ENCODE measurements at regions not wholly inside any gene's neighbourhood (a gene's known extent, or its start where the extent isn't known, plus 50 kb on each side); places are given as distances from the start of the nearest gene placed in this dataset.

GRCh38 chr5:158390577-158390976, 531.6 kb upstream of the CLINT1 start:
- DNase-seq, result no peak

DNA sequence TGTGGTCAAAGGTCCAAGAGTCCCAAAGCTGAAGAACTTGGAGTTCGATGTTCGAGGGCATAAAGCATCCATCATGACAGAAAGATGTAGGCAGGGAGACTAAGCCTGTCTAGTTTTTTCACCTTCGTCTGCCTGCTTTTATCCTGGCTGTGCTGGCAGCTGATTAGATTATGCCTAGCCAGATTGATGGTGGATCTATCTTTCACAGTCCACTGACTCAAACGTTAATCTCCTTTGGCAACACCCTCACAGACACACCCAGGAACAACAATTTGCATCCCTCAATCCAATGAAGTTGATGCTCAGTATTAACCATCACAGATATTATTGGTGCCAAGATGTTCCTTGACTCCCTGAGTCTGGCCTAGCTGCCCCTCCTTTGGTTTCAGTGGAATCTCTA, 530.8 kb upstream of the CLINT1 start:
- DNase-seq, result no peak

DNA sequence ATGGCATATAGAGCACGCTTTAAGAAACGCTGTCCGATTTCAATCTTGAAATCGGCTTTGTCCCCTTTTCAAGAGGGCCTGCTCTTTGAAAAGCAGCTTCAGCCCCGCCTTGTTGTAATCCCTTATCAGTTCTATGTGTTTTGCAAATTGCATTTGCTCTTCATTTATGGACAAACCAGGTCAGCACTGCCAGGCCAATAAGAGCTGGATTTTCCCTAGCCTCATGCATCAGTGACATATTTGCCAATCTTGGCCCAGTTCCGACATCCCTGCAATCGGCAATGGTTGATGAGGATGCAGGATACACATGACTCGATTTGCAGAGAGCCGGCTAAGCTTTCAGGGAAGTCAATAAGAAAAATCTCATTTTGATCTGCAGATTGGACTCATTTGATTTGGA, 529.1 kb upstream of the CLINT1 start:
- DNase-seq, result no peak

DNA sequence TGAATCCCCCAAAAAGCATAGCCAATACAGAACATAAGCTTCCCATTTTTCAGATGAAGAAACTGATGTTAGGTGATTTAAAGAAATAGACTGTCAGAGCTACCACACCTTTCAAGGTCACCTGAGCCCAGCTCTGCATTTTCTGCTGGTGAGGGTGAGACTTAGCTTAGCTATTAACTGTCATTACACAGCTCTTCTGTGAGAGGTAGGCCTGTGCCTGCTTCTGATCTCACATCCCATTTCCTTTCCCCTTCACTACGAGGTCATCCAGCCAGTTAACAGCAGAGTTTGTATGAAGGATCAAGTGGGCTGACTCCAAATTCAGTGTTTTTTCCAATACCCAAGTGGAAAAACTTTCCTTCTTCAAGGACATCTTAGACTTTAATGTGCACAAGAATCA, 528.6 kb upstream of the CLINT1 start:
- DNase-seq, result no peak

DNA sequence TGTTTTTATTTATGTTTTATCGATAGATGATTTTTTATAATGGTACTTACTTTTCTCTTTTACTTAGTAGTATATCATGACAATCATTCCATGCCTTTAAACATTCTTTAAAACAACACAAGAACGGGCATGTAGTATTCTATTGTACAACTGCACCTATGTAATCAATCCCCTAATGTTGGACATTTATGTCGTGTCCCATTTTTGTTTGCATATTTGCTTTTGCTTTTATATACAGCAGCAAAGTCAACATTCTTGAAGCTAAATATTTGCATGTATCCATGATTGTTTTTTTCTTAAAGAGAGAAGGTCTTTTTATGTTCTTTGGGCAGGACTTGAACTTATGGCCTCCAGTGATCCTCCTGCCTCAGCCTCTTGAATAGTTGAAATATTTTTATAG, 527.0 kb upstream of the CLINT1 start:
- no peak for DNase-seq

DNA sequence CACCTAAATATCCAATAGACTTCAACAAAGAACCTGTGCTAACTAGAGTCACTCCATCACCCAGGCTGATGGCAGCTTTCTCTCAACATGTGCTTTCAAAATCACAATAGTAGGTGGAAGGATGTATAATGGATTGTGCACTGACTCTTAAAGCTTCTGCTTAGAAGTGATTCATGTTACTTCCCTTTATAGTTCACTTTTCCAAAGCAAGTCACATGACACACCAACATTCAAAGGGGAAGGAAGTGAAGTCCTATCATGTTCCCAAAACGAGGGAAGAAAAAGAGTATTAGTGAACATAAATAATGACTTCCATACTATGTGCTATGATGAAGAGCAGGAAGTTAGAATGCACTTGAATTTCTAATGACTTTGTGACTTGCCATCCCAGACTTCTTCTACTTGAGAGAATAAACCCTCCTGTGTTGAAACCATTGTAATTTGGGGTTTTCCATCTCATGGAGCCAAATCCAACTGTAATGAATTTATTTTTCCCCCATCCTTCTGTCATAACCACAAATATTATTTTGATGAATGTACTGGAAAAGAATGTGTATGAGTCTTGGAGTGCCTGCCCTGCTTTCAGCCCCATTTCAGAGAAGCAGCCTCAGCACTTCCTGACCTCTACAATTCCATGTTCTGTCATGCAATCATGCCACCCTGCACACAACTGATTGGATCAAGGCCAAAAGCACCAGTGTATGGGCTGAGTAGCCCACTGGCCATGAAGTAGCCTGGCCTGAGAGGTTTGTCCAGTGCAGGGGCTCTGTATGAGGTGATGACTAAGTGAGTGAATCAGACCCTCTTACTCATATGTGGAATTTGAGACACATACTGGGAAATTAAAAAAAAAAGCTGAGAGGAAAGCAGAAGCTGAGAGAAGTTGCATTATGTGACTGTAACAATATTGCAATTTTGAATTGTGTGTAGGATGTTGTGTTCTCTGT, 525.9 kb upstream of the CLINT1 start:
- no peak for DNase-seq

DNA sequence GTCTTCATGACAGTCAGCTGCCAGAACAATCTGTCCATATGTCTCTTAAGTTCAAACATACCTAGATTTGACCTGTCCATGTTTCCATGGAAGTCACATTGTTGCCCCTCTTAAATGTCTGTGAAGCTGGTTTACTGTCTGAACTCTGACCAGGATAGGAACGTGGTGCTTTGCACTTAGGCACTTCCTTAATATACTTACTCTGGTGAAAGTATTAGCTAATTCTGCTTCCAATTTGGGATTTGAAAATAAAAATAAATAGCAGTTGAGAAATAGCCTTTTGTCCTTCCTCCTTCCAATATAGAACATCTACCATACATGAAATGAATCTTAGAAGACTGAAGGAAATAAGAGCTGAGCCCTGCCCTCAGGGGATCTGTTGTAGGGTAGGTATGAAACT, 524.5 kb upstream of the CLINT1 start:
- no peak for DNase-seq

DNA sequence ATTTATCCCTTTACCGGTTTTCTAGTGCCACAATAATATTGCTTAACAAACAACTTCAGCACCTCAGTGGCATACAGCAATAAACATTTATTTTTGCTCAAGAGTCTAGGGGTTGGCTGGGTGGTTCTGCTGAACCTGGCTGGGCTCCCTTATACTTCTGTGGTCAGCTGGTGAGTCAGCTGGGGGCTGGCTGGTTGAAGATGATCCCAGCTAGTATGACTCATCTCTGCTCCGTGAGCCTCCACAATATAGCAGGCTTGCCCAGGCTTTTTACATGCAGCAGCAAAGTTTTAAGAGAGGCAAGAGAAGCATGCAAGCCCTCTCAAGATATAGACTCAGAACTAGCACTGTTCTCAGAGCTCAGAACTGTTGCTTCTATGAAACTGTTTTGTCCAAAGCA, 523.5 kb upstream of the CLINT1 start:
- DNase-seq, result no peak

- DNase-seq, result no peak
Measured at GRCh38 chr5:158381614-158382160, 522.7 kb upstream of the CLINT1 start.

DNA sequence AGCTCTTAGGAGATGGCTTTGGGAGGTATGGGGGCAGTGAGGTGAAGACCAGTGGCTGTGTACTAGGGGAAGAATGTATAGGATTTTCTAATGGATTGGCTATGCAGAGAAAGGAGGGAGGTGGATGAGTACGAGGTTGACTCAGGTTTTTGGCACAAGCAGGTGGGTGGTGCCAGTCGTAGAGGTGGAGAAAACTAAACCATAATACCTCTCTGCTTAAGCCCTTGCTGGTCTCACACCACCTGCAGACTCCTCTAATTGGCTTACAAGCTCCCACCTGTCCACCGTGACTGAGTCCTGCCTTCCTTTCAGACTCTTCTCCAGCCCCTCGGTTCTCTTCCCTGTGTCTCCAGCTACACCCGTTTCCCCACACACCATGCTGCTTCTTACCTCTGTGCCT, 521.7 kb upstream of the CLINT1 start:
- DNase-seq, result no peak

- no peak for DNase-seq
Measured at GRCh38 chr5:158378931-158379330, 520.0 kb upstream of the CLINT1 start.

- DNase-seq, result no peak
Measured at GRCh38 chr5:158376679-158377078, 517.7 kb upstream of the CLINT1 start.

DNA sequence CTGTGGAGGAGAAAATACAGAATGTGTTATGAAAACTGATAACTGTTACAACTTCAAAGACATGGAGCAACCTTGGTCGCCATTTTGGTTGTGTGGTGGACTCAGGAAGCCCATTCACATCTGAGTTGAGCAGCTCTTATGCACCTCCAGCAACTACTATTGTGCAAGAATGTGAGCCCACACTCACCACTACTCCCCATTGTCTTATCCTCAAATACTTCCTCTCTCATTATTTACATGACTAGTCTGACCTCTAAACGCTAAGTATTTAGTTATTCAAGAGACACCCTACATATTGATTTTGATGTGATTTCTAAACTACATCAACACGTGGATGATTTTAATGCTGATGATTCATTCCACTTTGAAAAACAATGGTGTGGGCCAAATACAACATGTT, 516.6 kb upstream of the CLINT1 start:
- no peak for DNase-seq

- no peak for DNase-seq
Measured at GRCh38 chr5:158373608-158374395, 514.9 kb upstream of the CLINT1 start.

DNA sequence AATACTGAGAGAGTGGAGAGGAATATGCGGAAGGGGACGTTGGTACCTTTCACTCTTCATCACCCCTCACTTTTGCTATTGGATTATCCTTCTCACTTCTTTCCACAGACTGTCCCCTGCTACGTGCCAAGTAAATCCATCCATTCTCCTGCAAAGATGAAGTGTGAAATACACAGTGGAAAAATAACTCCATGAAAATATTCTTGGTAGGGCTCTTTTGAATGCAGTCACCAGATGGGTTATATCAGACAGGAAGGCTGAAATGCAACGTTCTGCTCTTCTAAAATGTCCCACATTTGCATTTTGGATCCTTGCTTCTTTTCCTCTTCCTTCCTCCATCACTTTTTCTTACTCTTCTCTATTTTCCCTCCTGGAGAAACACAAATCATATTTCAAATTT, 510.3 kb upstream of the CLINT1 start:
- DNase-seq, result no peak

DNA sequence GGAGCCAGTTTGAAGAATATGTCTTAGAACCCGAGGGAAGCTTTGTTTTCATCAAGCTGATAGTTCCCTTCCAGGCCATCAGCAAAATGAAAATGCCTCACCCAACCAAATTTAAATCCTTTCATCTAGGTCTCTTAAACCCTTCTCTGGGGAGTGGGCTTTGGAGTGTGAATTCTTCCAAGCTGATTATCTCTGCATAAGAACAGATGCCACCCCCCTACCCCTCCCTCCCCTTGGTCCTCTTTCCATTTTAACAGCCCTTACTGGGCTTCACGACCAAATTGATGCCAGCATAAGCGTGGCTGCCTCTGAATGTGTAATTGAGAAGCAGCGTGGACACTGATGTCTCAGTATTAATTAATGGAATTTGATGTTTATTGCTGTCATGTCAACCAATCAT, 509.7 kb upstream of the CLINT1 start:
- no peak for DNase-seq

GRCh38 chr5:158364367-158364766, 505.4 kb upstream of the CLINT1 start:
- no peak for DNase-seq

GRCh38 chr5:158354958-158355357, 496.0 kb upstream of the CLINT1 start:
- no peak for DNase-seq

DNA sequence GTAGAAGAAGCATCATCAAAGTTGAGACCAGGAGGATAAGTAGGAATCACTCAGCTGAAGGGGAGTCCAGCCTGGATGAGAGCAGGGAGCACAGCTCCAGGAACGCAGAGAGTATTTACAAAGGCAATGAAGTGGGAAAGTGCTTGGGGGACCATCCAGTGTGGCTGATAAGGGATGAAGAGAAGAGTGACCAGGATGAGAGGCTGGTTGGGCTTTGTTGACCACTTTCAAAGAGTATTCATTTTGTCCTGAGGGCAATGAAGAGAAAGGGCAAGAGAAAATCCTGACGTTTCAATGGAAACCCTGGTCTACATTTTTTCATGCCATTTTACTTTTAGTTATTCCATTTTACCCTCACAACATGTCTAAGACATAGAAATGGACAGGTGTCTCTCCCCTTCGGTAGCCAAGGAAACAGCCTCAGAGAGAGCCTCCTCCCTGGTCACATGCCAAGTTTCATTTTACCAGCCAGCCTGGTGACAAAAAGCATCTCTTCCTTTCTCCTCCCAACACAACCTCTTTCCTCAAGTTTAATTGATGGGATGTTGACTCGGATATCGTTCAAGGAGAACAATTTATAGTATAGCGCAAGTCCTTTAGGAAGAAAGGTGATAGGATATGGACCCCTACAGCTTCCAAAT, 492.7 kb upstream of the CLINT1 start:
- DNase-seq, result no peak

- DNase-seq, result no peak
Measured at GRCh38 chr5:158349987-158350386, 491.0 kb upstream of the CLINT1 start.

DNA sequence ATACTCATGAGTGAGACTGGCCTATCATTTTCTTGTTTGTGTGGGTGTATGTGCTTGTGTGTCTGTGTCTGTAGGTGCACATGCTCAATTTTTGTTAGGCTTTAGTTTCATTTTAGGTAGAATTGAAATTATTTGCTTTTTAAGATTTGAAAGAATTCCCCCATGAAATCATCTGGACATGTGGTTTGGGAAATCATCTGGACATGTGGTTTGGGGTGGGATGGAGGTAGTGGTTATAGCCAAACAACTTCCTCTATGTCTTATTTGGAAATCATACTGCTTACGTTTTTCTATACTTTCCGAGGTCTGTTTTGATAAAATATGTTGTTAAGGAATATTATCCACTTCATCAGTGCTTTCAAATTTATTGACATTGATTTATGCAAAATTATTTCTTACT, 485.4 kb upstream of the CLINT1 start:
- DNase-seq, result no peak

- no peak for DNase-seq
Measured at GRCh38 chr5:158340608-158341007, 481.7 kb upstream of the CLINT1 start.

DNA sequence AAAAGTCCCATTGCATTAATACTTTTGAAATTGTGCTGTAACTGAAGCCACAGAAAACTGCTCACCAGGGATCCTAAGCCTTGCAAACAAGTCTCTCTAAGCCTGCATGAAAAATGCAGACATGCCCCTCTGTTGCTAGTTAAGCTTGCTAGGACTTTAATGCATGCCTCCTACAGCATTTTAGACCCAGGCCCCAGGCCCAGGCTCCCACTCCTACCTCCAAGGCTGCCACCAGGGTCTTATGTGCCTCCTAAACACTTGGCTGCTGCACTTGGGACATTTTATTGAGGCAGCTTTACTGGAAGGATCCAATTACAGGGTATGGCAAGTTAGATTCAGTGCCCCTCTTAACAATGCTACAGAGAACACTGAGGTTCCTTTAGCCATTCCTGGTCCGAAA, 467.3 kb upstream of the CLINT1 start:
- no peak for DNase-seq

All from activated CD8-positive, alpha-beta memory T cell treated with anti-CD3 and anti-CD28 coated beads for 24 hours (primary cell).